22Rv1 (cell line): ENCODE measurements at regions not wholly inside any gene's neighbourhood (a gene's known extent, or its start where the extent isn't known, plus 50 kb on each side); places are given as distances from the start of the nearest gene placed in this dataset.

Experiments
- H3K27ac ChIP-seq: fragments of 450-650 bp; 2 replicates; pipeline ENCODE4 v1.5.1; 2017
- CTCF ChIP-seq: fragments of 450-650 bp; IDR thresholded peaks from 2 replicates; pipeline ENCODE4 v1.5.1; 2017; ENCODE audit warnings: mild to moderate bottlenecking
- ZFX ChIP-seq: fragments of 450-650 bp; IDR thresholded peaks from 2 replicates; pipeline ENCODE4 v1.6.1; 2017; ENCODE audit warnings: antibody characterized with exemption, borderline replicate concordance

- H3K27ac ChIP-seq, result no peak overlapping the region
- TF ChIP-seq CTCF (no peak), ZFX (no peak)
Observed at GRCh38 chr4:120440730-120441129, 374.1 kb upstream of the MAD2L1 start.

- no peak overlapping the region for H3K27ac ChIP-seq
- no peak for TF ChIP-seq CTCF
- TF ChIP-seq ZFX, result no peak
Observed at GRCh38 chr4:120435179-120435578, 368.5 kb upstream of the MAD2L1 start.

- TF ChIP-seq CTCF (no peak), ZFX (no peak)
- no peak overlapping the region for H3K27ac ChIP-seq
Observed at GRCh38 chr4:120434756-120435155, 368.1 kb upstream of the MAD2L1 start.

GRCh38 chr4:120432301-120432860, 365.7 kb upstream of the MAD2L1 start:
- no peak for TF ChIP-seq ZFX
- TF ChIP-seq CTCF, result no peak

GRCh38 chr4:120431180-120431579, 364.5 kb upstream of the MAD2L1 start:
- TF ChIP-seq ZFX (no peak), CTCF (no peak)
- H3K27ac ChIP-seq, result no peak overlapping the region

More at GRCh38 chr4:120432301-120432860, 365.7 kb upstream of the MAD2L1 start:
- H3K27ac ChIP-seq, result no peak overlapping the region

- no peak overlapping the region for H3K27ac ChIP-seq
- no peak for TF ChIP-seq ZFX
- TF ChIP-seq CTCF, result no peak
Observed at GRCh38 chr4:120418146-120418545, 351.5 kb upstream of the MAD2L1 start.

- no peak overlapping the region for H3K27ac ChIP-seq
- TF ChIP-seq CTCF (no peak), ZFX (no peak)
Observed at GRCh38 chr4:120415896-120416295, 349.2 kb upstream of the MAD2L1 start.
